C4-2B (cell line): ENCODE measurements at regions not wholly inside any gene's neighbourhood (a gene's known extent, or its start where the extent isn't known, plus 50 kb on each side); places are given as distances from the start of the nearest gene placed in this dataset.

ENCODE experiments used
- H3K27ac ChIP-seq: fragments of 450-650 bp; 2 replicates; pipeline ENCODE4 v1.5.1; 2017
- CTCF ChIP-seq: fragments of 450-650 bp; conservative IDR thresholded peaks from 2 replicates; pipeline ENCODE4 v1.5.1; 2017; ENCODE audit warnings: mild to moderate bottlenecking
- ZFX ChIP-seq: fragments of 450-650 bp; IDR thresholded peaks from 2 replicates; pipeline ENCODE4 v1.6.1; 2017

- H3K27ac ChIP-seq, result no peak overlapping the region
- TF ChIP-seq CTCF (no peak), ZFX (no peak)
Measured at GRCh38 chr4:117784266-117784665, 250.0 kb upstream of the NDST3 start.

- TF ChIP-seq ZFX (no peak), CTCF (no peak)
- no peak overlapping the region for H3K27ac ChIP-seq
Measured at GRCh38 chr4:117786566-117786965, 247.7 kb upstream of the NDST3 start.

- no peak overlapping the region for H3K27ac ChIP-seq
- TF ChIP-seq ZFX, result no peak
- no peak for TF ChIP-seq CTCF
Measured at GRCh38 chr4:117793845-117794480, 240.3 kb upstream of the NDST3 start.

GRCh38 chr4:117796677-117797076 lies 237.6 kb upstream of the NDST3 start:
- no peak overlapping the region for H3K27ac ChIP-seq
- TF ChIP-seq ZFX (no peak), CTCF (no peak)

- no peak for TF ChIP-seq CTCF
- no peak for TF ChIP-seq ZFX
- no peak overlapping the region for H3K27ac ChIP-seq
Measured at GRCh38 chr4:117800636-117801035, 233.7 kb upstream of the NDST3 start.

GRCh38 chr4:117801756-117802155 lies 232.5 kb upstream of the NDST3 start:
- H3K27ac ChIP-seq, result no peak overlapping the region
- no peak for TF ChIP-seq ZFX
- no peak for TF ChIP-seq CTCF

- no peak for TF ChIP-seq ZFX
- TF ChIP-seq CTCF, result no peak
- no peak overlapping the region for H3K27ac ChIP-seq
Measured at GRCh38 chr4:117811731-117812130, 222.6 kb upstream of the NDST3 start.
